Ovary (tissue), 7 donors: ENCODE measurements at regions not wholly inside any gene's neighbourhood (a gene's known extent, or its start where the extent isn't known, plus 50 kb on each side); places are given as distances from the start of the nearest gene placed in this dataset.

Experiments used
- DNase-seq, 5 donors: peaks; one replicate each; pipeline ENCODE4 v3.0.0-alpha.2; 2019 to 2020
- H3K27ac ChIP-seq, 2 donors: fragments of 200-600 bp; one replicate each; pipeline versions ENCODE4 v1.5.1 to v1.8.0; 2019 to 2022
- H3K27me3 ChIP-seq: fragments of 200-600 bp; one replicate; pipeline ENCODE4 v1.8.0; 2022
- H3K36me3 ChIP-seq: fragments of 200-600 bp; sonication (generic); one replicate; pipeline ENCODE4 v1.5.1; 2019
- H3K4me1 ChIP-seq: one replicate; pipeline ENCODE4 v1.8.1; 2013; ENCODE audit warnings: mild to moderate bottlenecking, moderate library complexity; ENCODE audit not compliant: insufficient read depth
- H3K4me3 ChIP-seq: fragments of 200-600 bp; sonication (generic); one replicate; pipeline ENCODE4 v1.5.1; 2017
- H3K9me3 ChIP-seq, 2 donors: fragments of 200-600 bp in 1 of 2; sonication (generic) in 1 of 2; one replicate each; pipeline versions ENCODE4 v1.5.1 to v1.8.1; 2013 to 2019; ENCODE audit warnings: mild to moderate bottlenecking in 1 of 2, moderate library complexity in 1 of 2
- CTCF ChIP-seq, 3 donors: fragments of 450-650 bp in 2 of 3; fragments of 200-600 bp in 1 of 3; IDR thresholded peaks; one replicate each; pipeline versions ENCODE4 v1.5.1 to v1.8.0; 2016 to 2022; ENCODE audit warnings: antibody characterized with exemption in 3 of 3, mild to moderate bottlenecking in 1 of 3
- EP300 ChIP-seq: sonication (generic); formaldehyde crosslinking; IDR thresholded peaks from one replicate; pipeline ENCODE4 v1.6.1; 2017; ENCODE audit warnings: antibody characterized with exemption
- POLR2A ChIP-seq: fragments of 450-650 bp; IDR thresholded peaks from one replicate; pipeline ENCODE4 v1.6.1; 2017; ENCODE audit warnings: antibody characterized with exemption, mild to moderate bottlenecking, moderate library complexity
- WGBS, 3 donors: extraction: QIAGEN DNeasy Blood & Tissue Kit in 1 of 3; methylation state at CpG; one replicate each; pipeline versions ENCODE4 v1.1.5 to v1.1.7; 2013 to 2017; 5-methylcytosine and 5-hydroxymethylcytosine counted together
- intact Hi-C, 4 donors: fragments of 100-400 bp; cut with DNase I; formaldehyde crosslinking; loops; one replicate each; pipeline versions ENCODE4 v1.11.0 to v1.15.1; 2022 to 2023
- donor health status: DM: no; HTN: no; CAD: no; lungs with moderate emphysema.
- donor health status: DM: no; HTN: no; CAD: no.
- donor health status: Bipolar disorder and iron deficiency.
- donor health status: DM: no; HTN: no; CAD: no.
- donor health status: DM: yes; HTN: yes; CAD: no.

- Histone ChIP-seq H3K36me3 (no peaks in the 10 kb centered on the region), H3K4me3 (no peak overlapping the region), H3K27me3 (no peaks in the 10 kb centered on the region), H3K4me1 (no peaks in the 10 kb centered on the region), H3K9me3 (no peaks in the 10 kb centered on the region), H3K27ac (no peak overlapping the region)
- DNase-seq = no peak
- TF ChIP-seq EP300 (no peak), CTCF (IDR thresholded peaks at IDR 0.05) (no peak), POLR2A (no peak)
- intact Hi-C loops = no loop called here
- 71 to 89% (median 82%) methylated on average over 4 of the region's 4 CpGs for WGBS, 3 donors
Observed at GRCh38 chr4:187619319-187619718, 376.3 kb upstream of the ZFP42 start.

- 68 to 77% (median 75%) methylated on average over 8 of the region's 8 CpGs for WGBS, 3 donors
- Histone ChIP-seq H3K9me3 (no peaks in the 10 kb centered on the region), H3K27me3 (no peaks in the 10 kb centered on the region), H3K4me1 (no peaks in the 10 kb centered on the region), H3K4me3 (no peak overlapping the region), H3K36me3 (no peaks in the 10 kb centered on the region), H3K27ac (no peak overlapping the region)
- DNase-seq = no peak
- TF ChIP-seq POLR2A (no peak), CTCF (IDR thresholded peaks at IDR 0.05) (no peak), EP300 (no peak)
- intact Hi-C loops = no loop called here
Observed at GRCh38 chr4:187632260-187632995, 363.1 kb upstream of the ZFP42 start.

- TF ChIP-seq POLR2A (no peak), CTCF (IDR thresholded peaks at IDR 0.05) (no peak), EP300 (no peak)
- no peaks in the 10 kb centered on the region for H3K36me3 ChIP-seq
- 65 to 80% (median 79%) methylated on average over 2 of the region's 2 CpGs for WGBS, 3 donors
- DNase-seq = no peak
- H3K4me3 ChIP-seq = no peak overlapping the region
- H3K4me1 ChIP-seq = no peaks in the 10 kb centered on the region
- H3K27me3 ChIP-seq = no peaks in the 10 kb centered on the region
- no peak overlapping the region for H3K27ac ChIP-seq
- intact Hi-C loops = no loop called here
- no peaks in the 10 kb centered on the region for H3K9me3 ChIP-seq
Observed at GRCh38 chr4:187633245-187633644, 362.3 kb upstream of the ZFP42 start.

GRCh38 chr4:187656959-187657358 is 338.6 kb upstream of the ZFP42 start:
- intact Hi-C loops = no loop called here
- Histone ChIP-seq H3K4me3 (no peak overlapping the region), H3K36me3 (no peaks in the 10 kb centered on the region), H3K27ac (no peak overlapping the region), H3K9me3 (no peaks in the 10 kb centered on the region), H3K27me3 (no peaks in the 10 kb centered on the region), H3K4me1 (no peaks in the 10 kb centered on the region)
- DNase-seq = no peak
- TF ChIP-seq POLR2A = no peak

- H3K27ac ChIP-seq = no peak overlapping the region
- intact Hi-C loops = no loop called here
- no peak for DNase-seq
- H3K4me3 ChIP-seq = no peak overlapping the region
- no peaks in the 10 kb centered on the region for H3K4me1 ChIP-seq
- H3K27me3 ChIP-seq = no peaks in the 10 kb centered on the region
- no peak for TF ChIP-seq POLR2A
- TF ChIP-seq EP300 = no peak
- no peak for TF ChIP-seq CTCF (IDR thresholded peaks at IDR 0.05)
- H3K9me3 ChIP-seq = no peaks in the 10 kb centered on the region
- 73 to 80% (median 74%) methylated on average over 4 of the region's 4 CpGs for WGBS, 3 donors
- H3K36me3 ChIP-seq = no peaks in the 10 kb centered on the region
Observed at GRCh38 chr4:187663076-187663475, 332.5 kb upstream of the ZFP42 start.
